ENCODE measurements at regions not wholly inside any gene's neighbourhood (a gene's known extent, or its start where the extent isn't known, plus 50 kb on each side); places are given as distances from the start of the nearest gene placed in this dataset.

GRCh38 chr6:1494671-1495070 is 105.3 kb downstream of the FOXF2 start:
- Mint-ChIP-seq H3K4me3 (no peak overlapping the region), H3K4me1 (ENCODE audit: low read depth) (no peaks in the 10 kb centered on the region), H3K27ac (no peak overlapping the region), H3K9me3 (no peaks in the 10 kb centered on the region), H3K27me3 (ENCODE audit: low read depth) (no peaks in the 10 kb centered on the region), H3K36me3 (ENCODE audit: low read depth) (no peaks in the 10 kb centered on the region)
- DNase-seq (ENCODE audit: low spot score) = no peak

GRCh38 chr6:1495344-1495743 is 106.0 kb downstream of the FOXF2 start:
- Mint-ChIP-seq H3K27ac (no peak overlapping the region), H3K36me3 (ENCODE audit: low read depth) (no peaks in the 10 kb centered on the region), H3K4me3 (no peak overlapping the region), H3K27me3 (ENCODE audit: low read depth) (no peaks in the 10 kb centered on the region), H3K9me3 (no peaks in the 10 kb centered on the region), H3K4me1 (ENCODE audit: low read depth) (no peaks in the 10 kb centered on the region)
- no peak for DNase-seq (ENCODE audit: low spot score)

GRCh38 chr6:1496092-1496491 is 106.7 kb downstream of the FOXF2 start:
- Mint-ChIP-seq H3K4me3 (no peak overlapping the region), H3K4me1 (ENCODE audit: low read depth) (no peaks in the 10 kb centered on the region), H3K9me3 (no peaks in the 10 kb centered on the region), H3K27me3 (ENCODE audit: low read depth) (peaks cover 4% of the 10 kb centered on the region), H3K36me3 (ENCODE audit: low read depth) (no peaks in the 10 kb centered on the region), H3K27ac (no peak overlapping the region)
- no peak for DNase-seq (ENCODE audit: low spot score)

GRCh38 chr6:1496836-1497760 is 107.7 kb downstream of the FOXF2 start:
- H3K9me3 Mint-ChIP-seq = no peaks in the 10 kb centered on the region
- no peak overlapping the region for H3K27ac Mint-ChIP-seq
- H3K4me3 Mint-ChIP-seq = no peak overlapping the region
- DNase-seq (ENCODE audit: low spot score) = no peak
- H3K36me3 Mint-ChIP-seq (ENCODE audit: low read depth) = no peaks in the 10 kb centered on the region
- no peaks in the 10 kb centered on the region for H3K4me1 Mint-ChIP-seq (ENCODE audit: low read depth)
- peaks cover 7% of the 10 kb centered on the region for H3K27me3 Mint-ChIP-seq (ENCODE audit: low read depth)

GRCh38 chr6:1497761-1498105 is 108.4 kb downstream of the FOXF2 start:
- Mint-ChIP-seq H3K27me3 (ENCODE audit: low read depth) (peaks cover 7% of the 10 kb centered on the region), H3K9me3 (no peaks in the 10 kb centered on the region), H3K4me1 (ENCODE audit: low read depth) (no peaks in the 10 kb centered on the region), H3K36me3 (ENCODE audit: low read depth) (no peaks in the 10 kb centered on the region), H3K27ac (no peak overlapping the region), H3K4me3 (no peak overlapping the region)
- no peak for DNase-seq (ENCODE audit: low spot score)

GRCh38 chr6:1498491-1499113 is 109.2 kb downstream of the FOXF2 start:
- Mint-ChIP-seq H3K4me1 (ENCODE audit: low read depth) (no peaks in the 10 kb centered on the region), H3K4me3 (no peak overlapping the region), H3K9me3 (no peaks in the 10 kb centered on the region), H3K36me3 (ENCODE audit: low read depth) (no peaks in the 10 kb centered on the region), H3K27ac (no peak overlapping the region), H3K27me3 (ENCODE audit: low read depth) (peaks cover 7% of the 10 kb centered on the region)
- DNase-seq (ENCODE audit: low spot score) = no peak

- no peaks in the 10 kb centered on the region for H3K9me3 Mint-ChIP-seq
- DNase-seq (ENCODE audit: low spot score) = no peak
- H3K4me1 Mint-ChIP-seq (ENCODE audit: low read depth) = no peaks in the 10 kb centered on the region
- H3K4me3 Mint-ChIP-seq = no peak overlapping the region
- peaks cover 7% of the 10 kb centered on the region for H3K27me3 Mint-ChIP-seq (ENCODE audit: low read depth)
- H3K27ac Mint-ChIP-seq = no peak overlapping the region
- no peaks in the 10 kb centered on the region for H3K36me3 Mint-ChIP-seq (ENCODE audit: low read depth)
Measured at GRCh38 chr6:1499777-1500176, 109.9 kb upstream of the FOXC1 start.

GRCh38 chr6:1500913-1501312 is 108.8 kb upstream of the FOXC1 start:
- Mint-ChIP-seq H3K36me3 (ENCODE audit: low read depth) (no peaks in the 10 kb centered on the region), H3K4me1 (ENCODE audit: low read depth) (no peaks in the 10 kb centered on the region), H3K9me3 (no peaks in the 10 kb centered on the region), H3K27me3 (ENCODE audit: low read depth) (peaks cover 7% of the 10 kb centered on the region), H3K4me3 (no peak overlapping the region), H3K27ac (no peak overlapping the region)
- no peak for DNase-seq (ENCODE audit: low spot score)

GRCh38 chr6:1502041-1502440 is 107.7 kb upstream of the FOXC1 start:
- H3K4me1 Mint-ChIP-seq (ENCODE audit: low read depth) = no peaks in the 10 kb centered on the region
- DNase-seq (ENCODE audit: low spot score) = no peak
- no peak overlapping the region for H3K27ac Mint-ChIP-seq
- no peaks in the 10 kb centered on the region for H3K36me3 Mint-ChIP-seq (ENCODE audit: low read depth)
- no peak overlapping the region for H3K4me3 Mint-ChIP-seq
- H3K9me3 Mint-ChIP-seq = no peaks in the 10 kb centered on the region
- peaks cover 10% of the 10 kb centered on the region for H3K27me3 Mint-ChIP-seq (ENCODE audit: low read depth)

GRCh38 chr6:1503811-1504210 is 105.9 kb upstream of the FOXC1 start:
- no peak for DNase-seq (ENCODE audit: low spot score)
- Mint-ChIP-seq H3K9me3 (no peaks in the 10 kb centered on the region), H3K27me3 (ENCODE audit: low read depth) (peaks cover 10% of the 10 kb centered on the region), H3K4me1 (ENCODE audit: low read depth) (no peaks in the 10 kb centered on the region), H3K4me3 (no peak overlapping the region), H3K27ac (no peak overlapping the region), H3K36me3 (ENCODE audit: low read depth) (no peaks in the 10 kb centered on the region)

- no peak overlapping the region for H3K4me3 Mint-ChIP-seq
Measured at GRCh38 chr6:1504465-1504864, 105.2 kb upstream of the FOXC1 start.

GRCh38 chr6:1507251-1507650 is 102.5 kb upstream of the FOXC1 start:
- peaks cover 4% of the 10 kb centered on the region for H3K27me3 Mint-ChIP-seq (ENCODE audit: low read depth)
- no peaks in the 10 kb centered on the region for H3K36me3 Mint-ChIP-seq (ENCODE audit: low read depth)
- H3K4me3 Mint-ChIP-seq = no peak overlapping the region
- no peak for DNase-seq (ENCODE audit: low spot score)
- H3K4me1 Mint-ChIP-seq (ENCODE audit: low read depth) = no peaks in the 10 kb centered on the region
- H3K27ac Mint-ChIP-seq = no peak overlapping the region
- no peaks in the 10 kb centered on the region for H3K9me3 Mint-ChIP-seq

More at GRCh38 chr6:1504465-1504864, 105.2 kb upstream of the FOXC1 start:
- Mint-ChIP-seq H3K36me3 (ENCODE audit: low read depth) (no peaks in the 10 kb centered on the region), H3K27me3 (ENCODE audit: low read depth) (peaks cover 10% of the 10 kb centered on the region), H3K9me3 (no peaks in the 10 kb centered on the region), H3K27ac (no peak overlapping the region), H3K4me1 (ENCODE audit: low read depth) (no peaks in the 10 kb centered on the region)
- no peak for DNase-seq (ENCODE audit: low spot score)

GRCh38 chr6:1509241-1509640 is 100.5 kb upstream of the FOXC1 start:
- Mint-ChIP-seq H3K27ac (no peak overlapping the region), H3K4me3 (no peak overlapping the region)

GRCh38 chr6:1510239-1510638 is 99.5 kb upstream of the FOXC1 start:
- DNase-seq (ENCODE audit: low spot score) = no peak
- H3K9me3 Mint-ChIP-seq = no peaks in the 10 kb centered on the region
- H3K36me3 Mint-ChIP-seq (ENCODE audit: low read depth) = no peaks in the 10 kb centered on the region
- no peak overlapping the region for H3K4me3 Mint-ChIP-seq
- no peak overlapping the region for H3K27ac Mint-ChIP-seq
- H3K27me3 Mint-ChIP-seq (ENCODE audit: low read depth) = peaks cover 10% of the 10 kb centered on the region
- no peaks in the 10 kb centered on the region for H3K4me1 Mint-ChIP-seq (ENCODE audit: low read depth)

More at GRCh38 chr6:1509241-1509640, 100.5 kb upstream of the FOXC1 start:
- Mint-ChIP-seq H3K36me3 (ENCODE audit: low read depth) (no peaks in the 10 kb centered on the region), H3K4me1 (ENCODE audit: low read depth) (no peaks in the 10 kb centered on the region), H3K27me3 (ENCODE audit: low read depth) (peaks cover 10% of the 10 kb centered on the region), H3K9me3 (no peaks in the 10 kb centered on the region)
- DNase-seq (ENCODE audit: low spot score) = no peak

All from T-helper 2 cell treated with Interferon-gamma antibody and Interleukin-4, amounts not matched to agents 5 μg/mL and 100 μg/mL, for 36 hours (primary cell).